GM12878 (cell line): ENCODE measurements at regions not wholly inside any gene's neighbourhood (a gene's known extent, or its start where the extent isn't known, plus 50 kb on each side); places are given as distances from the start of the nearest gene placed in this dataset.

Experiments used
- ATAC-seq: fragments of 200-7000 bp; cut with Tn5 transposase; 3 replicates; pipeline ENCODE4 v1.9.1; 2020; ENCODE audit warnings: mild to moderate bottlenecking, moderate library complexity
- BruUV-seq: library from RNA; stranded (reverse); fragments of 400-500 nt; replicated peaks from 2 replicates; lab custom pipeline; 2021; lab: Mats Ljungman, UMichigan
- CTCF ChIA-PET: fragments of 300-600 bp; sonication (Branson Sonifier 250); formaldehyde crosslinking; extraction: SDS; loops from one replicate; lab custom pipeline; 2021; ENCODE audit warnings: inconsistent platforms; lab: Yijun Ruan, JAX
- POLR2A ChIA-PET: fragments of 350-600 bp; formaldehyde crosslinking; extraction: SDS; loops from one replicate; lab custom pipeline; 2021; ENCODE audit warnings: inconsistent platforms; lab: Charles Lee
- RAD21 ChIA-PET: fragments of 300-600 bp; sonication (Branson Sonifier 250); formaldehyde crosslinking; loops from one replicate; lab custom pipeline; 2023; ENCODE audit warnings: antibody characterized with exemption; ENCODE audit not compliant: unreplicated experiment; lab: Charles Lee
- SMC1A ChIA-PET: fragments of 300-600 bp; sonication (Branson Sonifier 250); formaldehyde crosslinking; loops from one replicate; lab custom pipeline; 2023; ENCODE audit not compliant: unreplicated experiment, uncharacterized antibody; lab: Charles Lee
- DNase-seq: peaks from one replicate; pipeline ENCODE4 v3.0.0-alpha.2; 2011; ENCODE audit warnings: low read depth, low spot score
- FAIRE-seq: peaks from 3 replicates; lab custom pipeline; 2011; peaks lifted over from hg19 to GRCh38; lab: Jason Lieb, UNC
- H2AFZ ChIP-seq: 2 replicates; pipeline ENCODE4 v1.6.0; 2011; ENCODE audit warnings: low read depth, low read length, control low read depth; ENCODE audit not compliant: control insufficient read depth
- H3K27ac ChIP-seq: 2 replicates; pipeline ENCODE4 v1.5.1; 2011; ENCODE audit warnings: control low read depth; ENCODE audit not compliant: control insufficient read depth, insufficient read depth
- H3K27me3 ChIP-seq, 2 experiments: replicated peaks in 1 of 2; 2 replicates each; pipeline versions ENCODE4 v1.6.0 to v1.6.1; 2011; ENCODE audit warnings: low read length in 1 of 2; ENCODE audit not compliant: control insufficient read depth in 2 of 2, insufficient read depth in 2 of 2
- H3K36me3 ChIP-seq, 2 experiments: 2 replicates each; pipeline ENCODE4 v1.5.1; 2011; ENCODE audit warnings: low read length in 1 of 2; ENCODE audit not compliant: control insufficient read depth in 2 of 2, insufficient read depth in 2 of 2
- H3K4me1 ChIP-seq: 2 replicates; pipeline ENCODE4 v1.6.1; 2011; ENCODE audit warnings: mild to moderate bottlenecking, low read length, moderate library complexity, mixed read lengths; ENCODE audit not compliant: control insufficient read depth, insufficient read depth
- H3K4me2 ChIP-seq: 2 replicates; pipeline ENCODE4 v1.6.0; 2011; ENCODE audit warnings: control low read depth; ENCODE audit not compliant: control insufficient read depth, insufficient read depth
- H3K4me3 ChIP-seq: fragments of 200-600 bp; sonication (generic); 2 replicates; pipeline ENCODE4 v1.5.1; 2016
- H3K79me2 ChIP-seq: 2 replicates; pipeline ENCODE4 v1.6.0; 2011; ENCODE audit warnings: low read length; ENCODE audit not compliant: control insufficient read depth, insufficient read depth
- H3K9ac ChIP-seq: 2 replicates; pipeline ENCODE4 v1.8.0; 2011; ENCODE audit warnings: low read length, control low read depth, mixed read lengths; ENCODE audit not compliant: control insufficient read depth, insufficient read depth
- H3K9me3 ChIP-seq: replicated peaks from 3 replicates; pipeline ENCODE4 v1.5.1; 2011; ENCODE audit warnings: mild to moderate bottlenecking, low read length; ENCODE audit not compliant: control insufficient read depth, insufficient read depth
- H4K20me1 ChIP-seq: 2 replicates; pipeline ENCODE4 v1.6.0; 2011; ENCODE audit not compliant: control insufficient read depth, insufficient read depth
- HDAC6 ChIP-seq: fragments of 200-600 bp; sonication (generic); IDR thresholded peaks from one replicate; pipeline ENCODE4 v1.8.0; 2017; ENCODE audit warnings: antibody characterized with exemption; ENCODE audit not compliant: unreplicated experiment
- NRF1 ChIP-seq: conservative IDR thresholded peaks from 2 replicates; pipeline ENCODE4 v1.6.1; 2011; ENCODE audit warnings: mild to moderate bottlenecking, low read depth, low read length, improper control_type of control experiment
- RCOR1 ChIP-seq: conservative IDR thresholded peaks from 2 replicates; pipeline ENCODE4 v1.6.1; 2012; ENCODE audit warnings: low read depth, low read length, improper control_type of control experiment
- TCF12 ChIP-seq: IDR thresholded peaks from 2 replicates; pipeline ENCODE4 v1.6.1; 2011; ENCODE audit warnings: low read depth, mild to moderate bottlenecking, low read length
- WGBS: methylation state at CpG from one replicate; pipeline ENCODE4 v1.1.6; 2016; ENCODE audit warnings: low lambda C conversion rate; ENCODE audit not compliant: insufficient replicate concordance, insufficient coverage; ENCODE audit errors: missing lambda C conversion rate; 5-methylcytosine and 5-hydroxymethylcytosine counted together
- in situ Hi-C: fragments of 300-500 bp; cut with MboI; formaldehyde crosslinking; loops from 9 replicates; pipeline ENCODE4 v1.14.3; 2018; ENCODE audit warnings: mixed read lengths
- intact Hi-C: fragments of 100-400 bp; cut with micrococcal nuclease; formaldehyde crosslinking; loops from one replicate; pipeline ENCODE4 v1.14.2; 2022; ENCODE audit not compliant: unreplicated experiment
- TF ChIP-seq, protein P1 (sequence below): fragments of 150-350 bp; IDR thresholded peaks from 2 replicates; pipeline ENCODE4 v1.6.1; 2016; ENCODE audit warnings: low read depth, low read length
- TF ChIP-seq, protein P2 (sequence below): IDR thresholded peaks from 2 replicates; pipeline ENCODE4 v1.6.1; 2012; ENCODE audit warnings: low read depth, low read length, improper control_type of control experiment
- TF ChIP-seq, protein P3 (sequence below): IDR thresholded peaks from 2 replicates; pipeline ENCODE4 v1.6.1; 2012; ENCODE audit warnings: mild to moderate bottlenecking, low read depth, low read length

DNA sequence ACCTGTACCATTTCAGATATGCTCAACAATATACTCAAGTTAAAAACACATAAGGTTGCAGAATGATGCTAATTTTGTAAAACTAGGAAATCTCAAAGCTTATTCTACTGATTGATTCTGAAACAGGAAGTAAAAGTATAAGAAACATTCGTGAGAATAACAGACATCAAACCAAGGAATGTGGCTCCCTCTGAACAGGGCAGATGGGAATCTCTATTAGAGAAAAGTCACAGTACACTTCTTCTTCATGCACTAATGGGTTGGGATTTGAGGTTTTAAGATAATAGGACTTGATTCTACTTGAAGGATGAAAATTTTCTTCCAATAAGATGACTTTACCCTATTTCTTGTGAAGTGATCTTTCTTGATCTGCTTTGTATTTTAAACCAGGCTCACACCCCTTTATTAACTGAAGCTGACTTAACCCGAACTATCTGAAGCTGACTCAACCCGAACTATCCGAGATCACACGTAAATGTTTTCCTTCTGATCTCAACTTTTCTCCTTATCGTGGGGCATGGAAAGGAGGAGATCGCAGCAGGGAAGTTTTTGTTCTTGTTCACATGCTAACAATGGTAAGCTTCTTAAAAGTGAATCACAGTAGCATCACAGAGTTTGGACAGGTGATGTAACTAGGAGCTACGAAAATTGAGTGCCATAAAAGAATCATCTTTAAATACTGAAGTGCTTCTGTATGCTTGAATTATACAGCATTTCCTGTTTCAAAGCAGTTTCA, 363.1 kb upstream of the ZFP42 start (continued):
- TF ChIP-seq, protein P1, sequence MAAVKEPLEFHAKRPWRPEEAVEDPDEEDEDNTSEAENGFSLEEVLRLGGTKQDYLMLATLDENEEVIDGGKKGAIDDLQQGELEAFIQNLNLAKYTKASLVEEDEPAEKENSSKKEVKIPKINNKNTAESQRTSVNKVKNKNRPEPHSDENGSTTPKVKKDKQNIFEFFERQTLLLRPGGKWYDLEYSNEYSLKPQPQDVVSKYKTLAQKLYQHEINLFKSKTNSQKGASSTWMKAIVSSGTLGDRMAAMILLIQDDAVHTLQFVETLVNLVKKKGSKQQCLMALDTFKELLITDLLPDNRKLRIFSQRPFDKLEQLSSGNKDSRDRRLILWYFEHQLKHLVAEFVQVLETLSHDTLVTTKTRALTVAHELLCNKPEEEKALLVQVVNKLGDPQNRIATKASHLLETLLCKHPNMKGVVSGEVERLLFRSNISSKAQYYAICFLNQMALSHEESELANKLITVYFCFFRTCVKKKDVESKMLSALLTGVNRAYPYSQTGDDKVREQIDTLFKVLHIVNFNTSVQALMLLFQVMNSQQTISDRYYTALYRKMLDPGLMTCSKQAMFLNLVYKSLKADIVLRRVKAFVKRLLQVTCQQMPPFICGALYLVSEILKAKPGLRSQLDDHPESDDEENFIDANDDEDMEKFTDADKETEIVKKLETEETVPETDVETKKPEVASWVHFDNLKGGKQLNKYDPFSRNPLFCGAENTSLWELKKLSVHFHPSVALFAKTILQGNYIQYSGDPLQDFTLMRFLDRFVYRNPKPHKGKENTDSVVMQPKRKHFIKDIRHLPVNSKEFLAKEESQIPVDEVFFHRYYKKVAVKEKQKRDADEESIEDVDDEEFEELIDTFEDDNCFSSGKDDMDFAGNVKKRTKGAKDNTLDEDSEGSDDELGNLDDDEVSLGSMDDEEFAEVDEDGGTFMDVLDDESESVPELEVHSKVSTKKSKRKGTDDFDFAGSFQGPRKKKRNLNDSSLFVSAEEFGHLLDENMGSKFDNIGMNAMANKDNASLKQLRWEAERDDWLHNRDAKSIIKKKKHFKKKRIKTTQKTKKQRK: no peak
- TF ChIP-seq RCOR1 (no peak), NRF1 (no peak), HDAC6 (no peak), TCF12 (no peak)
- TF ChIP-seq, protein P2, sequence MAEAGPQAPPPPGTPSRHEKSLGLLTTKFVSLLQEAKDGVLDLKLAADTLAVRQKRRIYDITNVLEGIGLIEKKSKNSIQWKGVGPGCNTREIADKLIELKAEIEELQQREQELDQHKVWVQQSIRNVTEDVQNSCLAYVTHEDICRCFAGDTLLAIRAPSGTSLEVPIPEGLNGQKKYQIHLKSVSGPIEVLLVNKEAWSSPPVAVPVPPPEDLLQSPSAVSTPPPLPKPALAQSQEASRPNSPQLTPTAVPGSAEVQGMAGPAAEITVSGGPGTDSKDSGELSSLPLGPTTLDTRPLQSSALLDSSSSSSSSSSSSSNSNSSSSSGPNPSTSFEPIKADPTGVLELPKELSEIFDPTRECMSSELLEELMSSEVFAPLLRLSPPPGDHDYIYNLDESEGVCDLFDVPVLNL: no peak

GRCh38 chr4:187633245-187633644, 362.3 kb upstream of the ZFP42 start:
- DNase-seq (no peak), ATAC-seq (no peak), FAIRE-seq (no peak)
- Histone ChIP-seq H3K27me3 (no peaks in the 10 kb centered on the region), H3K79me2 (no peaks in the 10 kb centered on the region), H3K27ac (no peak overlapping the region), H4K20me1 (no peaks in the 10 kb centered on the region), H2AFZ (no peak overlapping the region), H3K4me3 (no peak overlapping the region), H3K36me3 (no peaks in the 10 kb centered on the region), H3K4me2 (no peak overlapping the region), H3K9ac (no peak overlapping the region), H3K4me1 (no peaks in the 10 kb centered on the region), H3K9me3 (no peaks in the 10 kb centered on the region)
- POLR2A ChIA-PET: no interaction called here
- intact Hi-C loops: no loop called here
- RAD21 ChIA-PET: no interaction called here
- 0% methylated on average over 2 of the region's 2 CpGs for WGBS
- no TSS peak for BruUV-seq
- SMC1A ChIA-PET: interaction anchor here (1.1 kb wide), 1 partner anchor 82 kb away, joined by 3 read pairs; no protein-coding TSS in a partner anchor
- CTCF ChIA-PET: no interaction called here
- in situ Hi-C loops: no loop called here
- TF ChIP-seq, protein P3, sequence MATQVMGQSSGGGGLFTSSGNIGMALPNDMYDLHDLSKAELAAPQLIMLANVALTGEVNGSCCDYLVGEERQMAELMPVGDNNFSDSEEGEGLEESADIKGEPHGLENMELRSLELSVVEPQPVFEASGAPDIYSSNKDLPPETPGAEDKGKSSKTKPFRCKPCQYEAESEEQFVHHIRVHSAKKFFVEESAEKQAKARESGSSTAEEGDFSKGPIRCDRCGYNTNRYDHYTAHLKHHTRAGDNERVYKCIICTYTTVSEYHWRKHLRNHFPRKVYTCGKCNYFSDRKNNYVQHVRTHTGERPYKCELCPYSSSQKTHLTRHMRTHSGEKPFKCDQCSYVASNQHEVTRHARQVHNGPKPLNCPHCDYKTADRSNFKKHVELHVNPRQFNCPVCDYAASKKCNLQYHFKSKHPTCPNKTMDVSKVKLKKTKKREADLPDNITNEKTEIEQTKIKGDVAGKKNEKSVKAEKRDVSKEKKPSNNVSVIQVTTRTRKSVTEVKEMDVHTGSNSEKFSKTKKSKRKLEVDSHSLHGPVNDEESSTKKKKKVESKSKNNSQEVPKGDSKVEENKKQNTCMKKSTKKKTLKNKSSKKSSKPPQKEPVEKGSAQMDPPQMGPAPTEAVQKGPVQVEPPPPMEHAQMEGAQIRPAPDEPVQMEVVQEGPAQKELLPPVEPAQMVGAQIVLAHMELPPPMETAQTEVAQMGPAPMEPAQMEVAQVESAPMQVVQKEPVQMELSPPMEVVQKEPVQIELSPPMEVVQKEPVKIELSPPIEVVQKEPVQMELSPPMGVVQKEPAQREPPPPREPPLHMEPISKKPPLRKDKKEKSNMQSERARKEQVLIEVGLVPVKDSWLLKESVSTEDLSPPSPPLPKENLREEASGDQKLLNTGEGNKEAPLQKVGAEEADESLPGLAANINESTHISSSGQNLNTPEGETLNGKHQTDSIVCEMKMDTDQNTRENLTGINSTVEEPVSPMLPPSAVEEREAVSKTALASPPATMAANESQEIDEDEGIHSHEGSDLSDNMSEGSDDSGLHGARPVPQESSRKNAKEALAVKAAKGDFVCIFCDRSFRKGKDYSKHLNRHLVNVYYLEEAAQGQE: no peak
